ENCODE measurements at regions not wholly inside any gene's neighbourhood (a gene's known extent, or its start where the extent isn't known, plus 50 kb on each side); places are given as distances from the start of the nearest gene placed in this dataset.

- TF ChIP-seq CTCF (conservative IDR thresholded peaks at IDR 0.05), result no peak
- TF ChIP-seq ZFX (IDR thresholded peaks at IDR 0.05), result no peak
These were observed 552.8 kb upstream of the CCDC179 start for GRCh38 chr11:23413057-23413456.

All from C4-2B (cell line).